Activated T-cell treated with anti-CD3 and anti-CD28 coated beads for 24 hours (primary cell): ENCODE measurements at regions not wholly inside any gene's neighbourhood (a gene's known extent, or its start where the extent isn't known, plus 50 kb on each side); places are given as distances from the start of the nearest gene placed in this dataset.

Experiments
- DNase-seq: peaks from one replicate; pipeline ENCODE4 v3.0.0-alpha.2; 2020; ENCODE audit warnings: low read depth

GRCh38 chr9:1201901-1202300 is 151.7 kb downstream of the DMRT2 start:
- DNase-seq, result no peak

DNA sequence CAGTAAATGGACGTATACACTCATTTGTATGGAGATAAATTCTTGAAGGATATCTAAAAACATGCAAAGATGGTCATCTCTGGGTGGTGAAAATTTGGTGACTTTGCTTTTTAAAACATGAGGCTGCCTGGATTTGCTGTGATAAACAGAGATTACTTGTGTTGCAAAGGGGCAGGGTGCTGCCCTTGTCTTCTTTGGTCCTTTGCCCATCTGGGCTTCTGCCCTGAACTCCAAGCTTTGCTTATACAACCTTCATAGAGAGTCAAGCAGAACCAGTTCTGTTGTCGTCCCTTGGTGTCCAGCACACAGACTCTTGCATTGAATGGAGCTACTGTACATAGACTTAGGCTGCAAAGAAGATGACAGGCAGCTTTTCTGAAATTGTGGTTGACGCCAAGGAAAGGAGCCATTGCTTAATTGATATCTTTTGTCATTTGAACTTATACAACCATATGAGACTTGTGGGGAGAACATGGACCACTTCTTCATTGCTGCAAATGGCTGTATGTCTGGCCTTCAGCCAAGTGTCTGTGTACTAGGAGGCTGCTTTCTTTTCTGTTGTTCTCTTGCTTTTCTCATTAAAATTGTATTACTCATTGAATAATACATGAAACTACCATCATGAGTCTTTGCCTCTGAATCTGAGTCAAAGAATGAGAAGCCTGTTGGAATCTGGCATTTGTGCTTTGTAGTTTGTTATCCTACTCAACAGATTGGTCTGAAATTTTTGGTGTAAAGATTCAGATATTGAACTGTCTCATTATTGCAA is 152.5 kb downstream of the DMRT2 start:
- no peak for DNase-seq

GRCh38 chr9:1207686-1208085 is 157.5 kb downstream of the DMRT2 start:
- no peak for DNase-seq

GRCh38 chr9:1208157-1208556 is 158.0 kb downstream of the DMRT2 start:
- DNase-seq, result no peak

- no peak for DNase-seq
Observed at GRCh38 chr9:1210954-1211353, 160.8 kb downstream of the DMRT2 start.

DNA sequence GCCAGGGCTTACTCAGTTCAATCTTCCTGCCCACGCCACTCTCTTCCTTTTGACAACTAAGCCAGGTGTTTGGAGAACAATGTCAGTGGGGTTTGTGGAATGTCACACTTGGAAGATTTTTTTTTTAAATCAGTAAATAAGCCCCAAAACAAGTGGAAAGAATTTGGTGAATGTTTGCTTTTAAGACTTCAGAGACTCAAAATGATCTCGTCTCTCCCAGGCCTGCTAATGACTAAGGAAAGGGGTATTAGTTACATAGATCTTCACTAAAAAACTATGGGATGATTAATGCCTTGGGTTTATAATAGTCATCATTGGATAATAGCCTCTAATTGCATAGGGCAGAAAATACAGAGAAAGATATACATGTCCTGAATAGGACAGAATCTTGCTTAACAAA is 166.4 kb downstream of the DMRT2 start:
- DNase-seq, result no peak

GRCh38 chr9:1217076-1217475 is 166.9 kb downstream of the DMRT2 start:
- no peak for DNase-seq

- DNase-seq, result no peak
Observed at GRCh38 chr9:1219284-1219683, 169.1 kb downstream of the DMRT2 start.

DNA sequence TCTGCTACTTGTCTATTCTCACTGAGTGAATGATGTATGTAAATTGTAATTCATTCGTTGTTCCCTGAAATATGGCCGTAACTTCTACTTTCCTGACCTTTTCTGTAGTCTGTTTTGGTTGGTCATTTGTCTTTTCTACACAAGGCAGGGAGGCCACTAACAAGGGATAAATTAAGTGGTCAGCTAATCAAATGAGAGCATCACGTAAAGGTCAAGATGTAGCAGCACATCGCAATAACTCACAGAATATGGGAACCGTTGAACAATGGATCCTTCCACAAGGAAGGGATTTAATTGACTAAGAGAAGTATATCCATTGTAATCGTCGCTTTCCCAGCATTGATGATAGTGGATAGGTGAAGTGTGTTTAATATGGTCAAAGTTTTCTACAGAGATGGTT is 171.1 kb downstream of the DMRT2 start:
- DNase-seq, result no peak

GRCh38 chr9:1222511-1222910 is 172.4 kb downstream of the DMRT2 start:
- no peak for DNase-seq

- no peak for DNase-seq
Observed at GRCh38 chr9:1231998-1232919, 182.1 kb downstream of the DMRT2 start.

GRCh38 chr9:1233568-1233967 is 183.4 kb downstream of the DMRT2 start:
- no peak for DNase-seq

DNA sequence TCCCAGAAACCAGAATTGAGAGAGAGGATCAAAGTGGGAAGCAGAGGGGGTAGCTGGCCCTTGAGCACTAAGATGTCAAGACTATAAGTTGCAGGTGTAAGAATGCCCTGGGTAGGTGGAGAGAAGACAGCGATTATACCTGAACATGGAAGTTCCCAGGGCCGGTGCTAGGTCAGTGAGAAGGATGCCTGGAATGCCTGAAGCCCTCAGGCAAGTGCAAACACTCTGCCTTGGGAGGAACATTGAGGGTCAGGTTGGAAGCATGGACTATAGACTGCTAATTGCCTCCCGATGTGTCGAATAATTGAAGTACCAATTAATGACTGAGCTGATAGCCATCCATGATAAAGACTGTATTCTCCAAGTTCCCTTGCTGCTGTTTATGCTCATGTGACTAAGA is 185.5 kb downstream of the DMRT2 start:
- DNase-seq, result no peak

GRCh38 chr9:1236061-1236460 is 185.9 kb downstream of the DMRT2 start:
- DNase-seq, result no peak

- no peak for DNase-seq
Observed at GRCh38 chr9:1238407-1238806, 188.2 kb downstream of the DMRT2 start.

DNA sequence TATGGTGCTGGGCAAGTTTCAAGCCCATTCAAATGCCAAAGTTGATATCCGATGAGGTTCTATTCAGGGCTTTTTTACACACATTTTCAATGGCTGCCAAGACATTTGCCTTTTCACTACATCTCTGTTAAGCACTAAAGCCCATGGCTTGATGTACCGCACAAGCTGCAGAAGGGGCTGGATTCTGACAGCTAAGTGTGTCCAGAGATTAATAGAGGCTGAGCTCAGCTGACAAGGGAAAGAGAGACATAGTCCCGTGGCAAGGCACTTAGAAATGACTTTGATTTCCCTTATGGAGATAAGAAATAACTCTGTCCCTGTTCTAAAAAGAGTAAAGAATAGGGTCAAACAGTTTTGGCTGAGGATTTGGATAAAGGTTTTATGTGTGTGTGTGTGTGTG is 198.6 kb downstream of the DMRT2 start:
- no peak for DNase-seq

DNA sequence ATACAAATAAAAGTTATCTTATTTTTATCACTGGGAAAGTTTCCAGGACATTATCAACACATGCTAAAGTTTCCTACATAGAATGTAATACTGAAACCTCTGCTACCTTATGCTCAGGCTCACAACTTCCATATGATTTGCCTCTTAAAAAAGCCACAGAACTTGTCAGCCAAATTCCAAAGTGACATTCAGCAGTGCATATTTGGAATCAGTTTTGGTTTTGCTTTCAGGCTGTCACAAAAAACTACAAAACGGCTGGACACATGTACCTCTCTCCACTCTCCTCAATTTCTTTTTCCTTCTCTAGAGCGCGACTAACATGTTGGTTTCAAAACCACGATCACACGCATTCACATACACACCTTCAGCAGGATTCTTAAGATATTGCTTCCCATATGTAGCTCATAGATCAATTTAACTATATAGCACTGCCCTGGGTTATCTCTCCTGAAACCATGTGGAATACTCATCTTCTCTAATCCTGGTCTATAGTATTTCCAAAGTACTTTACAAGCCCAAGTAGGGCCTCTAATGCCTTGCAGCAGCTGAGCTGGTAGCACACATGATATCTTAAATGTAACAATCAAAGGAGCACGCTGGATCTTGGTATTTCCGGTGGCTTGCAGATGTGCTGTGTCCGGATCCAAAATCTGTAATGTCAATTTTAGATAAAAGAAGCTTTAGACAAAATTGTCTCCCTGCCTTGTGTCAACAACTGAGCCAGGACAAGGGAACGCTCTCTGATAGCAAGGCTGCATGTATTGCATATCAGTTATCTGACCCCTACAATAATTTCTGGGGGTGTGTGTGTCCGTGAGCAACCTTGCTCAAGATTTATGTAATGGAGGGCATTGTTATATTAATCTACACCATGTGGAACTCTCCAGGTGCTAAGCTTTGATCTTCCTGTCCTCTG is 203.2 kb downstream of the DMRT2 start:
- DNase-seq, result no peak

DNA sequence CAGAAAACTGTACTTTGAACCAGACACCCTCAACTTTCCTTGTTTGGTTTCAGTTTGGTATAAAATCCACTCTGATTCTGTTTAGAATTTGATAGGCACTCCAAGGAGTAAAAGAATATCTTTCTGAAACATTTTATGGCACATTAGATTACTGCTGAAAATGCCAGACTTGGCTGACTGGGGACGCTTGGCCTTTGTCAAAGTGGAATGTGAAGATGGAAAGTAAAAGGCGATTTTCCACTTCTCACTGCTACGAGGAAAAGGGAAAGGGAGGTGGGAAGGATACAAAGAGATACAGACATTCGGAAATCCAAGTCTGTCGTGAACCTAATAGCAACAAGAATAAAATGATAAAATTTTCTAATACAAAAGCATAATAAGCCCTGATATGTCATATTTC is 203.9 kb downstream of the DMRT2 start:
- no peak for DNase-seq

DNA sequence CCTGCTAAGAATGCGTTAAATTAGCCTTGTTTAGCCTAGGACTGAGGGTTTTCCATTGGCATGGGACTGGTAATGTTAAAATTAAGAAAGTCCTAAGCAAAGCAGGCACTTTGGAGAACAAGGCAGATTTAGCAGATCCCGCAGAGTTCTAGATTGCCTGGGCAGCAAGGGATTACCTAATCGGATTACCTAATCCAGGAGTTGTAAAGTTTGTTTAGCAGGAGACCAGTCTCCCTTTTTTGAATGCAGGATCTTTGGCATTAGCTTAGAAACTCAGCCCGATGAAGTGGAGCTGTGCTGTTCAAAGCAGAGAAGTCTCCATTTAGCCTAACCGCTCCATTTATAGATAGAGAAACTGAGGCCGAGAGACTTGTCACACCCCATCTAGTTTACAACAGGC is 206.0 kb downstream of the DMRT2 start:
- no peak for DNase-seq

GRCh38 chr9:1261266-1261665 is 211.1 kb downstream of the DMRT2 start:
- no peak for DNase-seq

DNA sequence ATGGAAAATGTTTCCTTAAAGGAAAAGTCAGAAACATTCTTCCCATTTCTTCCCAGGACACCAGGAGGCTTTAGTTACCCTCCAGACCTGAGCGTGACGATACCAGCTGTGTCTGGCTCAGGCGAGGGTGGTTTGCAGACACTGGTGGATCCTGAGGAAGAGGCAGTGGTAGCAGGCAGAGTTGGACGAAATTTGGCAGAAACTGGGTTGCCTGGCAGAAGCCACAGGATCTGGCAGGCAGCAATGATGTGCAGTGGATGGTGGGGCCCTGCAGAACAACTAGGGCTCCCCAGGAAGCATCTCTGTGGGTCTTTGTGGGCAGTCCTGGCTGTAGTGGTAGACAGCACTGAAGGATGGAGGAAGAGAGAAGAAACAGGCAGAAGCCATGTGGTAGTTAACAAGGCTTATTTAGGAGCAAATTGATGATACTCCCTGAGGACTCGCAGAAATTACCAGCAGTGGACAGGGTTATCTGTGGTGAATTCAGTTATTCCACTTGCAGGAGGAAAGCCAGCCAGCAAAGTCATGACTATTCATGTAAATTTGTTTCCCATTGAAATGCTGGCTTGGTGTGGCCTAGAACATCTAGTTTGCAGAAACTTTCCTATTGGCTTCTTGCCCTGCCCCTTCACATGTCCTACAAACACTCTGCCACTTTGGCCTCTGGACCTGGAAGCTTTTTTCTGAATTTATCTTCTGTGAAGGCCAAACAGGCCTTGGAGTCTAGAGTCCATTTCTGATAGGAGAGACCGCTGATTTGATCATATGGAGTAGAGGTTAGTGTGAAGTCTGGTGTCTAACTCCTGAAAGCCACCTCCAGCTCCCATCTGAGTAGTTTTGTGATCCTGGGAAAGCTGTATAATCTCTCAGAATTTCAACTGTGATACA is 212.0 kb downstream of the DMRT2 start:
- DNase-seq, result no peak
